Fibroblast of the aortic adventitia (primary cell): ENCODE measurements at regions not wholly inside any gene's neighbourhood (a gene's known extent, or its start where the extent isn't known, plus 50 kb on each side); places are given as distances from the start of the nearest gene placed in this dataset.
A peak's percentile ranks its signal among the peaks of the same experiment; 100 is the strongest.

Source experiments
- DNase-seq: peaks from one replicate; pipeline ENCODE4 v3.0.0-alpha.2; 2010; ENCODE audit warnings: low read depth
- H3K4me3 ChIP-seq: 2 replicates; pipeline ENCODE4 v1.5.1; 2011; ENCODE audit warnings: low read depth, mild to moderate bottlenecking, control low read depth, low read length, moderate library complexity
- CTCF ChIP-seq: IDR thresholded peaks from 2 replicates; pipeline ENCODE4 v1.5.1; 2011; ENCODE audit warnings: mild to moderate bottlenecking, low read length, control low read depth, inconsistent platforms; ENCODE audit not compliant: insufficient read depth

- H3K4me3 ChIP-seq: no peak overlapping the region
- TF ChIP-seq CTCF: no peak
- no peak for DNase-seq
These were observed 173.7 kb upstream of the HNRNPA3 start for GRCh38 chr2:177038787-177039484.

GRCh38 chr2:177042311-177042710 lies 170.3 kb upstream of the HNRNPA3 start:
- TF ChIP-seq CTCF: no peak
- no peak overlapping the region for H3K4me3 ChIP-seq
- DNase-seq: no peak

GRCh38 chr2:177044671-177045070 lies 167.9 kb upstream of the HNRNPA3 start:
- no peak for TF ChIP-seq CTCF
- no peak overlapping the region for H3K4me3 ChIP-seq
- DNase-seq: no peak

- TF ChIP-seq CTCF: no peak
- DNase-seq: no peak
- H3K4me3 ChIP-seq: no peak overlapping the region
These were observed 163.6 kb upstream of the HNRNPA3 start for GRCh38 chr2:177048981-177049380.

GRCh38 chr2:177051278-177051677 lies 161.3 kb upstream of the HNRNPA3 start:
- H3K4me3 ChIP-seq: no peak overlapping the region
- no peak for TF ChIP-seq CTCF
- no peak for DNase-seq

GRCh38 chr2:177052471-177052870 lies 160.1 kb upstream of the HNRNPA3 start:
- no peak overlapping the region for H3K4me3 ChIP-seq
- DNase-seq: no peak
- no peak for TF ChIP-seq CTCF

GRCh38 chr2:177053038-177053437 lies 159.6 kb upstream of the HNRNPA3 start:
- peak; percentile 6 for DNase-seq
- no peak overlapping the region for H3K4me3 ChIP-seq
- no peak for TF ChIP-seq CTCF
